ENCODE measurements at regions not wholly inside any gene's neighbourhood (a gene's known extent, or its start where the extent isn't known, plus 50 kb on each side); places are given as distances from the start of the nearest gene placed in this dataset.

DNA sequence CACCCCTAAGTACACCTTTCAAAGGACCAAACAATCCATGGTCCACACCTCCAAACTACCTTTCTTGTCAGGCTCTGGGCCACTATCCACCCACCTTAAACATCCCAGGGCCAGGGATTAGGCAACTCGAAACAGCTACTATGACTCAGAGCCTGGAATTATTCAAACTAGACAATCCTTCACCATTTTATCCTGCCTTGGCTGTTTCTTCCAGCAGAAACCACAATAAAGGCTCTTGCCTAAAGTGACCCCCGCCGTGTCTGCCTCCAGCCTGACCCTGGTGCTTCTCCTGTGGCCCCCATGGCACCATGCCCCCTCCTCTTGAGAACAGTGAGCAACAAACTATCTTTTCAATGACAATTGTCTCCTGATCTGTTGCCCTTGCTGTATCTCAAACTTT, 195.5 kb downstream of the EPM2A start:
- intact Hi-C loops (cut with DNase I; ENCODE audit: low total_unique reads), result no loop called here
- Histone ChIP-seq H3K36me3 (no peaks in the 10 kb centered on the region), H3K27ac (no peak overlapping the region), H3K9me3 (no peaks in the 10 kb centered on the region), H3K4me1 (no peaks in the 10 kb centered on the region), H3K27me3 (no peaks in the 10 kb centered on the region), H3K4me3 (no peak overlapping the region)
- DNase-seq, result no peak
- TF ChIP-seq POLR2A (IDR thresholded peaks at IDR 0.05), result no peak
- TF ChIP-seq, protein P1, sequence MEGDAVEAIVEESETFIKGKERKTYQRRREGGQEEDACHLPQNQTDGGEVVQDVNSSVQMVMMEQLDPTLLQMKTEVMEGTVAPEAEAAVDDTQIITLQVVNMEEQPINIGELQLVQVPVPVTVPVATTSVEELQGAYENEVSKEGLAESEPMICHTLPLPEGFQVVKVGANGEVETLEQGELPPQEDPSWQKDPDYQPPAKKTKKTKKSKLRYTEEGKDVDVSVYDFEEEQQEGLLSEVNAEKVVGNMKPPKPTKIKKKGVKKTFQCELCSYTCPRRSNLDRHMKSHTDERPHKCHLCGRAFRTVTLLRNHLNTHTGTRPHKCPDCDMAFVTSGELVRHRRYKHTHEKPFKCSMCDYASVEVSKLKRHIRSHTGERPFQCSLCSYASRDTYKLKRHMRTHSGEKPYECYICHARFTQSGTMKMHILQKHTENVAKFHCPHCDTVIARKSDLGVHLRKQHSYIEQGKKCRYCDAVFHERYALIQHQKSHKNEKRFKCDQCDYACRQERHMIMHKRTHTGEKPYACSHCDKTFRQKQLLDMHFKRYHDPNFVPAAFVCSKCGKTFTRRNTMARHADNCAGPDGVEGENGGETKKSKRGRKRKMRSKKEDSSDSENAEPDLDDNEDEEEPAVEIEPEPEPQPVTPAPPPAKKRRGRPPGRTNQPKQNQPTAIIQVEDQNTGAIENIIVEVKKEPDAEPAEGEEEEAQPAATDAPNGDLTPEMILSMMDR (IDR thresholded peaks at IDR 0.05), result no peak

DNA sequence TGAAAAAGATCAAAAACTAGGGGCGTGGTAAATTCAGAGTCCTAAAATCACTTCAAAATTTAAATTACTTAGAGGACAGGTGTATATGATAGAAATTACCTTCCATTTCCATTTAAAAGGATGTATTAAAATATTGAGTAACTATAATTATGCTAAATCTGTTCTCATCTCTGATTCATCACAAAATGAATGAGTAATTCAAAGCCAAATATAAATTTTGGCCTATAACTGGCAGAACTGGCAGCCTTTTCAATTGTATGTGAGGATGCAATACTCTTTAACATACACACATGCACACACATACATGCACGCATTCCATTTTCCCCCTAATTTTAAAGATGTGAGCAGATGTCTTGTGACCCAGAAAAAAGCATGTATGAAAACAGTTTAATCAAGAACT, 194.6 kb downstream of the EPM2A start:
- Histone ChIP-seq H3K4me1 (no peaks in the 10 kb centered on the region), H3K36me3 (no peaks in the 10 kb centered on the region), H3K27me3 (no peaks in the 10 kb centered on the region), H3K9me3 (no peaks in the 10 kb centered on the region), H3K4me3 (no peak overlapping the region), H3K27ac (no peak overlapping the region)
- intact Hi-C loops (cut with DNase I; ENCODE audit: low total_unique reads), result no loop called here
- TF ChIP-seq, protein P1 (IDR thresholded peaks at IDR 0.05), result no peak
- no peak for TF ChIP-seq POLR2A (IDR thresholded peaks at IDR 0.05)
- DNase-seq, result no peak

- Histone ChIP-seq H3K9me3 (no peaks in the 10 kb centered on the region), H3K4me1 (no peaks in the 10 kb centered on the region), H3K4me3 (no peak overlapping the region), H3K27me3 (no peaks in the 10 kb centered on the region), H3K36me3 (no peaks in the 10 kb centered on the region), H3K27ac (no peak overlapping the region)
- intact Hi-C loops (cut with DNase I; ENCODE audit: low total_unique reads), result no loop called here
- TF ChIP-seq, protein P1 (IDR thresholded peaks at IDR 0.05), result no peak
- TF ChIP-seq POLR2A (IDR thresholded peaks at IDR 0.05), result no peak
- peak in 1 of 2 donors; percentile 18 for DNase-seq
Measured at GRCh38 chr6:145544041-145544440, 191.3 kb downstream of the EPM2A start.

- intact Hi-C loops (cut with DNase I; ENCODE audit: low total_unique reads), result no loop called here
- Histone ChIP-seq H3K36me3 (no peaks in the 10 kb centered on the region), H3K9me3 (no peaks in the 10 kb centered on the region), H3K4me3 (no peak overlapping the region), H3K27me3 (no peaks in the 10 kb centered on the region), H3K4me1 (no peaks in the 10 kb centered on the region), H3K27ac (no peak overlapping the region)
- TF ChIP-seq, protein P1 (IDR thresholded peaks at IDR 0.05), result no peak
- no peak for TF ChIP-seq POLR2A (IDR thresholded peaks at IDR 0.05)
- DNase-seq, result no peak
Measured at GRCh38 chr6:145544514-145544913, 190.8 kb downstream of the EPM2A start.

DNA sequence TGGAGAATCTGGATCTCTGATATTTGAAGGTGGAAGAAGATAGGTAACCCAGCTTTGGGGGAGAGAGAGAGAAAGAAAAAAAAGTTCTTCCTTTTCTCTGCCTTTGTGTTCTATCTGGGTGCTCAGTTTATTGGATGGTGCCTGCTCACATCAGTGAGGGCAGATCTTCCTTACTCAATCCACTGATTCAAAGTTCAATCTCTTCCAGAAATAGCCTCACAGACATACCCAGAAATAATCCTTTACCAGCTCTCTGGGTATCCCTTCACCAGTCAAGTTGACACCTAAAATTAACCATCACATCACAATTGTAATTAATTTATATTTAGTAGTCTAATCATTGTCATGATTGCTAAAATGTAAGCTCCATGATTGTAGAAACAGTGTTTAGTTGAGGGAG, 189.1 kb downstream of the EPM2A start:
- Histone ChIP-seq H3K36me3 (no peaks in the 10 kb centered on the region), H3K4me1 (no peaks in the 10 kb centered on the region), H3K27me3 (no peaks in the 10 kb centered on the region), H3K27ac (no peak overlapping the region), H3K4me3 (no peak overlapping the region), H3K9me3 (no peaks in the 10 kb centered on the region)
- no peak for TF ChIP-seq POLR2A (IDR thresholded peaks at IDR 0.05)
- TF ChIP-seq, protein P1 (IDR thresholded peaks at IDR 0.05), result no peak
- intact Hi-C loops (cut with DNase I; ENCODE audit: low total_unique reads), result no loop called here
- DNase-seq, result no peak
